HepG2 (cell line): ENCODE measurements at regions not wholly inside any gene's neighbourhood (a gene's known extent, or its start where the extent isn't known, plus 50 kb on each side); places are given as distances from the start of the nearest gene placed in this dataset.

Experiments used
- ATAC-seq: fragments of 200-7000 bp; cut with Tn5 transposase; 3 replicates; pipeline ENCODE4 v1.9.1; 2020; ENCODE audit warnings: mild to moderate bottlenecking, moderate library complexity
- BruUV-seq: library from RNA; stranded (reverse); fragments of 400-500 nt; replicated peaks from 2 replicates; lab custom pipeline; 2021; lab: Mats Ljungman, UMichigan
- CTCF ChIA-PET: fragments of 300-600 bp; formaldehyde crosslinking; extraction: SDS; loops from one replicate; lab custom pipeline; 2021; ENCODE audit warnings: low total read pairs, inconsistent platforms, low intra/inter-chr PET ratio; lab: Yijun Ruan, JAX
- POLR2A ChIA-PET: fragments of 350-600 bp; sonication (Branson Sonifier 250); formaldehyde crosslinking; loops from one replicate; lab custom pipeline; 2020; ENCODE audit warnings: antibody characterized with exemption, inconsistent platforms; lab: Yijun Ruan, JAX
- DNase-seq: peaks from one replicate; pipeline ENCODE4 v3.0.0-alpha.2; 2015; ENCODE audit warnings: low spot score
- FAIRE-seq: peaks from 3 replicates; lab custom pipeline; 2011; peaks lifted over from hg19 to GRCh38; lab: Jason Lieb, UNC
- H2AFZ ChIP-seq: one replicate; pipeline ENCODE4 v1.6.1; 2011; ENCODE audit warnings: low read length, inconsistent platforms
- H3K27ac ChIP-seq: fragments of 300-600 bp; 3 replicates; pipeline ENCODE4 v1.8.0; 2011; ENCODE audit warnings: mixed run types, mild to moderate bottlenecking, mixed read lengths, low read length, inconsistent platforms; ENCODE audit not compliant: insufficient read depth; ENCODE audit errors: extremely low read length
- H3K27me3 ChIP-seq, 2 experiments: fragments of 200-600 bp in 1 of 2; 2 replicates in 1 of 2; 3 replicates in 1 of 2; pipeline versions ENCODE4 v1.6.0 to v1.8.0; 2011; ENCODE audit warnings: low read length in 2 of 2, mild to moderate bottlenecking in 2 of 2, moderate library complexity in 2 of 2, inconsistent platforms in 1 of 2; ENCODE audit not compliant: insufficient read depth in 2 of 2, control insufficient read depth in 1 of 2
- H3K36me3 ChIP-seq, 2 experiments: fragments of 200-600 bp in 1 of 2; replicated peaks in 1 of 2; 2 replicates in 1 of 2; 3 replicates in 1 of 2; pipeline versions ENCODE4 v1.5.1 to v1.8.0; 2011; ENCODE audit warnings: low read length in 2 of 2, inconsistent platforms in 1 of 2; ENCODE audit not compliant: insufficient read depth in 2 of 2, control insufficient read depth in 1 of 2
- H3K4me1 ChIP-seq: 2 replicates; pipeline ENCODE4 v1.5.1; 2012; ENCODE audit warnings: low read length, inconsistent platforms; ENCODE audit not compliant: insufficient read depth
- H3K4me2 ChIP-seq: 2 replicates; pipeline ENCODE4 v1.6.0; 2011; ENCODE audit warnings: low read depth, low read length, inconsistent platforms
- H3K4me3 ChIP-seq, 3 experiments: fragments of 200-600 bp in 1 of 3; sonication (generic), shearing (Covaris generic) in 1 of 3; replicated peaks in 1 of 3; 2 replicates each; pipeline ENCODE4 v1.5.1; 2011 to 2016; ENCODE audit warnings: low read length in 3 of 3, inconsistent platforms in 2 of 3, low read depth in 2 of 3, mild to moderate bottlenecking in 2 of 3, control low read depth in 1 of 3, mixed read lengths in 1 of 3; ENCODE audit not compliant: insufficient read depth in 1 of 3
- H3K79me2 ChIP-seq: one replicate; pipeline ENCODE4 v1.6.1; 2011; ENCODE audit warnings: low read length, inconsistent platforms; ENCODE audit not compliant: insufficient read depth
- H3K9ac ChIP-seq: 2 replicates; pipeline ENCODE4 v1.6.0; 2011; ENCODE audit warnings: mild to moderate bottlenecking, low read depth, low read length, inconsistent platforms; ENCODE audit not compliant: insufficient read depth
- H3K9me3 ChIP-seq: 2 replicates; pipeline ENCODE4 v1.5.1; 2012; ENCODE audit warnings: mild to moderate bottlenecking, low read length
- H4K20me1 ChIP-seq: 2 replicates; pipeline ENCODE4 v1.6.0; 2011; ENCODE audit warnings: inconsistent platforms, mild to moderate bottlenecking, low read length, moderate library complexity; ENCODE audit not compliant: insufficient read depth
- ATF7 ChIP-seq, 2 experiments: fragments of 450-650 bp in 1 of 2; sonication (generic) in 1 of 2; formaldehyde crosslinking in 1 of 2; IDR thresholded peaks; 2 replicates each; pipeline versions ENCODE4 v1.4.0 to v1.6.1; 2016 to 2020; ENCODE audit warnings: antibody characterized with exemption in 1 of 2, mild to moderate bottlenecking in 1 of 2, missing genetic modification reagents in 1 of 2
- ETV6 ChIP-seq: sonication (generic); formaldehyde crosslinking; conservative IDR thresholded peaks from 2 replicates; pipeline ENCODE4 v1.4.0; 2020; ENCODE audit warnings: missing genetic modification reagents
- MAFK ChIP-seq, 2 experiments: IDR thresholded peaks in 1 of 2; conservative IDR thresholded peaks in 1 of 2; 2 replicates each; pipeline ENCODE4 v1.6.1; 2011; ENCODE audit warnings: improper control_type of control experiment in 2 of 2, low read length in 2 of 2
- MATR3 ChIP-seq: sonication (generic); formaldehyde crosslinking; IDR thresholded peaks from 2 replicates; pipeline ENCODE4 v1.4.0; 2020; ENCODE audit warnings: missing genetic modification reagents
- MED8 ChIP-seq: sonication (generic); formaldehyde crosslinking; IDR thresholded peaks from 2 replicates; pipeline ENCODE4 v1.8.1; 2023; ENCODE audit warnings: mild to moderate bottlenecking, missing genetic modification reagents; ENCODE audit not compliant: insufficient replicate concordance
- ONECUT2 ChIP-seq: sonication (generic); formaldehyde crosslinking; IDR thresholded peaks from 2 replicates; pipeline ENCODE4 v1.4.0; 2020; ENCODE audit warnings: missing genetic modification reagents
- RELA ChIP-seq: sonication (generic); formaldehyde crosslinking; IDR thresholded peaks from 2 replicates; pipeline ENCODE4 v1.4.0; 2020; ENCODE audit warnings: missing genetic modification reagents
- ZNF34 ChIP-seq: sonication (generic); formaldehyde crosslinking; IDR thresholded peaks from 2 replicates; pipeline ENCODE4 v1.4.0; 2020; ENCODE audit warnings: mild to moderate bottlenecking, missing genetic modification reagents, borderline replicate concordance
- ZNF354B ChIP-seq: sonication (generic); formaldehyde crosslinking; IDR thresholded peaks from 2 replicates; pipeline ENCODE4 v1.8.0; 2022; ENCODE audit warnings: mild to moderate bottlenecking, missing genetic modification reagents
- ZNF549 ChIP-seq: sonication (generic); formaldehyde crosslinking; IDR thresholded peaks from 2 replicates; pipeline ENCODE4 v1.5.0; 2020; ENCODE audit warnings: missing genetic modification reagents
- ZNF839 ChIP-seq: sonication (generic); formaldehyde crosslinking; IDR thresholded peaks from 2 replicates; pipeline ENCODE4 v1.4.0; 2020; ENCODE audit warnings: missing genetic modification reagents, mild to moderate bottlenecking, borderline replicate concordance
- WGBS: methylation state at CpG from one replicate; pipeline ENCODE4 v1.1.6; 2017; ENCODE audit warnings: low lambda C conversion rate; 5-methylcytosine and 5-hydroxymethylcytosine counted together
- in situ Hi-C: cut with HindIII; loops from 2 replicates; pipeline ENCODE4 v1.10.0; 2017; ENCODE audit warnings: low pct_unique_long_range_greater_than_20kb; ENCODE audit not compliant: extremely low pct_ligation_motif_present
- intact Hi-C: fragments of 100-400 bp; cut with micrococcal nuclease; formaldehyde crosslinking; loops from one replicate; pipeline ENCODE4 v1.10.0; 2022; ENCODE audit not compliant: unreplicated experiment
- TF ChIP-seq, protein P1 (sequence below): IDR thresholded peaks from 2 replicates; pipeline ENCODE4 v1.6.1; 2016; ENCODE audit warnings: low read depth, control low read depth
- TF ChIP-seq, protein P2 (sequence below): sonication (generic); formaldehyde crosslinking; conservative IDR thresholded peaks from 2 replicates; pipeline ENCODE4 v1.4.0; 2020; ENCODE audit warnings: missing genetic modification reagents
- TF ChIP-seq, protein P3 (sequence below): sonication (generic); formaldehyde crosslinking; IDR thresholded peaks from 2 replicates; pipeline ENCODE4 v1.9.0; 2021; ENCODE audit warnings: missing genetic modification reagents, borderline replicate concordance
- TF ChIP-seq, protein P4 (sequence below): sonication (generic); formaldehyde crosslinking; IDR thresholded peaks from 2 replicates; pipeline ENCODE4 v1.5.0; 2020; ENCODE audit warnings: mild to moderate bottlenecking, missing genetic modification reagents
- TF ChIP-seq, protein P5 (sequence below): sonication (generic); formaldehyde crosslinking; IDR thresholded peaks from 2 replicates; pipeline ENCODE4 v1.4.0; 2020; ENCODE audit warnings: missing genetic modification reagents

DNA sequence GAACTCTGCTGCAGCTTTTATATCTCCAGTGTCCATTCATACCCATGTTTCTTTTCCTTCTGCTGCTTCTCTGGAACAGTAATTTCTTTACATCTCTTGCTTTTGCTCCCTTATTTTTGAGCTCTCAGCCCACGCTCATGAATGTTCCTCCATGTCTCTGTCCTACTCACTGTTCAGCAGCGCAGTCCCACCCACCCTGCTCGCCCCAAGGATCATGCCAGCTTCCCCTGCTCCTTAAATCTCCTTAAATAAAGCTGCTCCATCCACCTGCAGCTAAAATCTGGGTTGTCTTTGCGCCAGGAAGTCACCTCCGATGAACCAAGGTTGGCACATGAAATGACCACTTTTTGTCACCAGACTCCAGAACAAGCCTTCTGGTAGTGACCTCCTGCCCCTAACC is 201.1 kb upstream of the RGS6 start:
- H3K36me3 ChIP-seq, result peaks cover 11 to 51% of the 10 kb centered on the region in 2 experiments
- no peak overlapping the region for H3K27ac ChIP-seq
- no peaks in the 10 kb centered on the region for H3K79me2 ChIP-seq
- ChIA-PET CTCF (no interaction called here), POLR2A (no interaction called here)
- no peak overlapping the region for H3K9ac ChIP-seq
- in situ Hi-C loops (no loop called here), intact Hi-C loops (no loop called here)
- H3K4me3 ChIP-seq, result no peak overlapping the region
- H2AFZ ChIP-seq, result no peak overlapping the region
- no peak for ATAC-seq
- no TSS peak for BruUV-seq
- H3K4me1 ChIP-seq, result no peaks in the 10 kb centered on the region
- H3K9me3 ChIP-seq, result no peaks in the 10 kb centered on the region
- no peaks in the 10 kb centered on the region for H4K20me1 ChIP-seq
- no peaks in the 10 kb centered on the region for H3K27me3 ChIP-seq
- DNase-seq, result no peak
- H3K4me2 ChIP-seq, result no peak overlapping the region
- no peak for FAIRE-seq
- WGBS, result 97% methylated on average over 5 of the region's 5 CpGs
- TF ChIP-seq, protein P1, sequence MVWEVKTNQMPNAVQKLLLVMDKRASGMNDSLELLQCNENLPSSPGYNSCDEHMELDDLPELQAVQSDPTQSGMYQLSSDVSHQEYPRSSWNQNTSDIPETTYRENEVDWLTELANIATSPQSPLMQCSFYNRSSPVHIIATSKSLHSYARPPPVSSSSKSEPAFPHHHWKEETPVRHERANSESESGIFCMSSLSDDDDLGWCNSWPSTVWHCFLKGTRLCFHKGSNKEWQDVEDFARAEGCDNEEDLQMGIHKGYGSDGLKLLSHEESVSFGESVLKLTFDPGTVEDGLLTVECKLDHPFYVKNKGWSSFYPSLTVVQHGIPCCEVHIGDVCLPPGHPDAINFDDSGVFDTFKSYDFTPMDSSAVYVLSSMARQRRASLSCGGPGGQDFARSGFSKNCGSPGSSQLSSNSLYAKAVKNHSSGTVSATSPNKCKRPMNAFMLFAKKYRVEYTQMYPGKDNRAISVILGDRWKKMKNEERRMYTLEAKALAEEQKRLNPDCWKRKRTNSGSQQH (CRISPR knock-in tag), result no peak
- TF ChIP-seq ATF7 (IDR thresholded peaks at IDR 0.05) (no peak), ATF7 (CRISPR knock-in tag; IDR thresholded peaks at IDR 0.05) (no peak), ZNF354B (no peak), MATR3 (CRISPR knock-in tag) (no peak), ETV6 (no peak), MAFK (conservative IDR thresholded peaks at IDR 0.05 in 1 of 2, IDR thresholded peaks at IDR 0.05 in 1 of 2; ENCODE audit: low read length in 2 of 2) (no peak), ZNF839 (no peak), MED8 (CRISPR knock-in tag) (no peak), ZNF34 (no peak), ONECUT2 (CRISPR knock-in tag) (no peak), RELA (no peak), ZNF549 (CRISPR knock-in tag) (no peak)
- TF ChIP-seq, protein P2, sequence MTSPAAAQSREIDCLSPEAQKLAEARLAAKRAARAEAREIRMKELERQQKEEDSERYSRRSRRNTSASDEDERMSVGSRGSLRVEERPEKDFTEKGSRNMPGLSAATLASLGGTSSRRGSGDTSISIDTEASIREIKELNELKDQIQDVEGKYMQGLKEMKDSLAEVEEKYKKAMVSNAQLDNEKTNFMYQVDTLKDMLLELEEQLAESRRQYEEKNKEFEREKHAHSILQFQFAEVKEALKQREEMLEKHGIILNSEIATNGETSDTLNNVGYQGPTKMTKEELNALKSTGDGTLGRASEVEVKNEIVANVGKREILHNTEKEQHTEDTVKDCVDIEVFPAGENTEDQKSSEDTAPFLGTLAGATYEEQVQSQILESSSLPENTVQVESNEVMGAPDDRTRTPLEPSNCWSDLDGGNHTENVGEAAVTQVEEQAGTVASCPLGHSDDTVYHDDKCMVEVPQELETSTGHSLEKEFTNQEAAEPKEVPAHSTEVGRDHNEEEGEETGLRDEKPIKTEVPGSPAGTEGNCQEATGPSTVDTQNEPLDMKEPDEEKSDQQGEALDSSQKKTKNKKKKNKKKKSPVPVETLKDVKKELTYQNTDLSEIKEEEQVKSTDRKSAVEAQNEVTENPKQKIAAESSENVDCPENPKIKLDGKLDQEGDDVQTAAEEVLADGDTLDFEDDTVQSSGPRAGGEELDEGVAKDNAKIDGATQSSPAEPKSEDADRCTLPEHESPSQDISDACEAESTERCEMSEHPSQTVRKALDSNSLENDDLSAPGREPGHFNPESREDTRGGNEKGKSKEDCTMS (CRISPR knock-in tag), result no peak
- TF ChIP-seq, protein P3, sequence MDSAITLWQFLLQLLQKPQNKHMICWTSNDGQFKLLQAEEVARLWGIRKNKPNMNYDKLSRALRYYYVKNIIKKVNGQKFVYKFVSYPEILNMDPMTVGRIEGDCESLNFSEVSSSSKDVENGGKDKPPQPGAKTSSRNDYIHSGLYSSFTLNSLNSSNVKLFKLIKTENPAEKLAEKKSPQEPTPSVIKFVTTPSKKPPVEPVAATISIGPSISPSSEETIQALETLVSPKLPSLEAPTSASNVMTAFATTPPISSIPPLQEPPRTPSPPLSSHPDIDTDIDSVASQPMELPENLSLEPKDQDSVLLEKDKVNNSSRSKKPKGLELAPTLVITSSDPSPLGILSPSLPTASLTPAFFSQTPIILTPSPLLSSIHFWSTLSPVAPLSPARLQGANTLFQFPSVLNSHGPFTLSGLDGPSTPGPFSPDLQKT (CRISPR knock-in tag), result no peak
- TF ChIP-seq, protein P4, sequence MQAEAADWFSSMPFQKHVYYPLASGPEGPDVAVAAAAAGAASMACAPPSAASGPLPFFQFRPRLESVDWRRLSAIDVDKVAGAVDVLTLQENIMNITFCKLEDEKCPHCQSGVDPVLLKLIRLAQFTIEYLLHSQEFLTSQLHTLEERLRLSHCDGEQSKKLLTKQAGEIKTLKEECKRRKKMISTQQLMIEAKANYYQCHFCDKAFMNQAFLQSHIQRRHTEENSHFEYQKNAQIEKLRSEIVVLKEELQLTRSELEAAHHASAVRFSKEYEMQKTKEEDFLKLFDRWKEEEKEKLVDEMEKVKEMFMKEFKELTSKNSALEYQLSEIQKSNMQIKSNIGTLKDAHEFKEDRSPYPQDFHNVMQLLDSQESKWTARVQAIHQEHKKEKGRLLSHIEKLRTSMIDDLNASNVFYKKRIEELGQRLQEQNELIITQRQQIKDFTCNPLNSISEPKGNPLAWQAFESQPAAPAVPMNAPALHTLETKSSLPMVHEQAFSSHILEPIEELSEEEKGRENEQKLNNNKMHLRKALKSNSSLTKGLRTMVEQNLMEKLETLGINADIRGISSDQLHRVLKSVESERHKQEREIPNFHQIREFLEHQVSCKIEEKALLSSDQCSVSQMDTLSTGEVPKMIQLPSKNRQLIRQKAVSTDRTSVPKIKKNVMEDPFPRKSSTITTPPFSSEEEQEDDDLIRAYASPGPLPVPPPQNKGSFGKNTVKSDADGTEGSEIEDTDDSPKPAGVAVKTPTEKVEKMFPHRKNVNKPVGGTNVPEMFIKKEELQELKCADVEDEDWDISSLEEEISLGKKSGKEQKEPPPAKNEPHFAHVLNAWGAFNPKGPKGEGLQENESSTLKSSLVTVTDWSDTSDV, result no peak
- TF ChIP-seq, protein P5, sequence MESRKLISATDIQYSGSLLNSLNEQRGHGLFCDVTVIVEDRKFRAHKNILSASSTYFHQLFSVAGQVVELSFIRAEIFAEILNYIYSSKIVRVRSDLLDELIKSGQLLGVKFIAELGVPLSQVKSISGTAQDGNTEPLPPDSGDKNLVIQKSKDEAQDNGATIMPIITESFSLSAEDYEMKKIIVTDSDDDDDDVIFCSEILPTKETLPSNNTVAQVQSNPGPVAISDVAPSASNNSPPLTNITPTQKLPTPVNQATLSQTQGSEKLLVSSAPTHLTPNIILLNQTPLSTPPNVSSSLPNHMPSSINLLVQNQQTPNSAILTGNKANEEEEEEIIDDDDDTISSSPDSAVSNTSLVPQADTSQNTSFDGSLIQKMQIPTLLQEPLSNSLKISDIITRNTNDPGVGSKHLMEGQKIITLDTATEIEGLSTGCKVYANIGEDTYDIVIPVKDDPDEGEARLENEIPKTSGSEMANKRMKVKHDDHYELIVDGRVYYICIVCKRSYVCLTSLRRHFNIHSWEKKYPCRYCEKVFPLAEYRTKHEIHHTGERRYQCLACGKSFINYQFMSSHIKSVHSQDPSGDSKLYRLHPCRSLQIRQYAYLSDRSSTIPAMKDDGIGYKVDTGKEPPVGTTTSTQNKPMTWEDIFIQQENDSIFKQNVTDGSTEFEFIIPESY (CRISPR knock-in tag), result no peak
